HepG2 (cell line): ENCODE measurements at regions not wholly inside any gene's neighbourhood (a gene's known extent, or its start where the extent isn't known, plus 50 kb on each side); places are given as distances from the start of the nearest gene placed in this dataset.

ENCODE experiments used
- EP300 ChIP-seq, 3 experiments: sonication (generic) in 1 of 3; formaldehyde crosslinking in 1 of 3; IDR thresholded peaks; 2 replicates each; pipeline versions ENCODE4 v1.5.1 to v1.6.1; 2011 to 2020; ENCODE audit warnings: low read depth in 2 of 3, low read length in 2 of 3, borderline replicate concordance in 1 of 3, improper control_type of control experiment in 1 of 3, mild to moderate bottlenecking in 1 of 3, missing genetic modification reagents in 1 of 3, moderate library complexity in 1 of 3
- GFI1 ChIP-seq: sonication (generic); formaldehyde crosslinking; IDR thresholded peaks from 2 replicates; pipeline ENCODE4 v1.5.0; 2020; ENCODE audit warnings: missing genetic modification reagents, mild to moderate bottlenecking, borderline replicate concordance
- KDM2A ChIP-seq: sonication (generic); formaldehyde crosslinking; IDR thresholded peaks from 2 replicates; pipeline ENCODE4 v1.4.0; 2020; ENCODE audit warnings: low read depth, missing genetic modification reagents, borderline replicate concordance
- MXD1 ChIP-seq: sonication (generic); formaldehyde crosslinking; IDR thresholded peaks from 2 replicates; pipeline ENCODE4 v1.4.0; 2020; ENCODE audit warnings: mild to moderate bottlenecking, missing genetic modification reagents
- POLR2AphosphoS2 ChIP-seq: IDR thresholded peaks from 2 replicates; pipeline ENCODE4 v1.6.1; 2011; ENCODE audit warnings: low read depth, low read length, improper control_type of control experiment
- SAFB2 ChIP-seq: sonication (generic); formaldehyde crosslinking; IDR thresholded peaks from 2 replicates; pipeline ENCODE4 v1.5.1; 2020; ENCODE audit warnings: missing genetic modification reagents, low read depth, mild to moderate bottlenecking, borderline replicate concordance
- SKI ChIP-seq: fragments of 450-650 bp; IDR thresholded peaks from one replicate; pipeline ENCODE4 v1.6.1; 2018; ENCODE audit warnings: mild to moderate bottlenecking; ENCODE audit not compliant: partially characterized antibody
- TBL1XR1 ChIP-seq: fragments of 150-350 bp; IDR thresholded peaks from 2 replicates; pipeline ENCODE4 v1.6.1; 2014; ENCODE audit warnings: borderline replicate concordance, low read length; ENCODE audit not compliant: partially characterized antibody
- THAP11 ChIP-seq: IDR thresholded peaks from 2 replicates; pipeline ENCODE4 v1.6.1; 2016; ENCODE audit warnings: missing biosample characterization, missing genetic modification reagents
- ZNF224 ChIP-seq: sonication (generic); formaldehyde crosslinking; IDR thresholded peaks from 2 replicates; pipeline ENCODE4 v1.5.0; 2020; ENCODE audit warnings: mild to moderate bottlenecking, missing genetic modification reagents
- ZNF552 ChIP-seq: sonication (generic); formaldehyde crosslinking; IDR thresholded peaks from 2 replicates; pipeline ENCODE4 v1.9.0; 2022; ENCODE audit warnings: missing genetic modification reagents, mild to moderate bottlenecking, borderline replicate concordance
- ZNF790 ChIP-seq: sonication (generic); formaldehyde crosslinking; IDR thresholded peaks from 2 replicates; pipeline ENCODE4 v1.8.0; 2022; ENCODE audit warnings: missing genetic modification reagents, mild to moderate bottlenecking, borderline replicate concordance
- ZSCAN30 ChIP-seq: sonication (generic); formaldehyde crosslinking; IDR thresholded peaks from 2 replicates; pipeline ENCODE4 v1.5.0; 2020; ENCODE audit warnings: mild to moderate bottlenecking, missing genetic modification reagents
- TF ChIP-seq, protein P1 (sequence below): sonication (generic); formaldehyde crosslinking; IDR thresholded peaks from 2 replicates; pipeline ENCODE4 v1.5.0; 2020; ENCODE audit warnings: missing genetic modification reagents, mild to moderate bottlenecking, borderline replicate concordance
- TF ChIP-seq, protein P2 (sequence below): sonication (generic); formaldehyde crosslinking; IDR thresholded peaks from 2 replicates; pipeline ENCODE4 v1.4.0; 2020; ENCODE audit warnings: missing genetic modification reagents, borderline replicate concordance

DNA sequence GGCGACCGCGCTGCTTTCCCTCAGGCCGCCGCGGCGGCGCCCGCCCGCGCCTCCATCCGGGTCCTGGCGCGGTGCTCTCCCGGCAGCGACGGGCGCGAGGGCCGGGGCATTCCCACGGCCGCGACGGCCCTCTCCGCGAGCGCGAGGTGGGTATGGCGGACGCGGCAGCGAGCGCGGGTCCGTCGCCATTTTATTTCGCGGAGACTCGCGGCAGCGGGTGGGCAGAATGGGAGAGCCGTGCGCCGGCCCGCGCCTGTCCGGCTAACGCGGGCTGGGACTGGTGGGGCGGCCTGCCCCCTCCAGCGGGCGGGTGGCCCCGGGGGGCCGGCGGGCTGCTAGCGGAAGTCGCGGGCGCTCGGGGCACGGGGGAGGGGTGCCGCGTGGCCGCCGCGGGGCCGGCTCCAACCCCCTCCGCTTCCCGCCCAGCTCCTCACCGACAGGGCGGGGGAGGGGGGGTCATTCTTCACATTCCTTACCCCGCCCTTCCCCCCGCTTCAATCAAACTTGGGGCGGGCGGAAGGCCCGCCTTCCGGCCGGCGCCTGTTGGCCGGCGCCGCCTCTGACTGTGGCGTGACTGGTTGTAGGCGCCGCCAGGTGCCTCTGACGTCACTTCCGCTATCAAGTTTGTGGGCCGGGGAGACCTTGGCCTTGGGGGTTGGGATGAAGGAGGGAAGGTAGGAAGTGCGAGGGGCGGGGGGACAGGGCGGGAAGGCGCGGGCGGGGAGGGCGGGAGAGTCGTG is 82.1 kb downstream of the PTPDC1 start (continued):
- peak in 1 of 2 experiments; percentile 61; a peak in 3 of 4 replicates for TF ChIP-seq EP300 (IDR thresholded peaks at IDR 0.05; ENCODE audit: low read depth in 2 of 2, low read length in 2 of 2)
- no peak for TF ChIP-seq EP300 (CRISPR knock-in tag; IDR thresholded peaks at IDR 0.05; ENCODE audit: borderline replicate concordance)
- TF ChIP-seq MXD1, result no peak; the same call in 1 of the 2 replicates
- TF ChIP-seq ZNF552 (CRISPR knock-in tag), result no peak
- TF ChIP-seq THAP11 (CRISPR knock-in tag), result peak; percentile 86
- TF ChIP-seq, protein P1, sequence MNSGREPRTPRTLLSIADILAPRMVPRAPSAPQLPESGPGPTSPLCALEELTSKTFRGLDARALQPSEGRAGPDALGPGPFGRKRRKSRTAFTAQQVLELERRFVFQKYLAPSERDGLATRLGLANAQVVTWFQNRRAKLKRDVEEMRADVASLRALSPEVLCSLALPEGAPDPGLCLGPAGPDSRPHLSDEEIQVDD (CRISPR knock-in tag), result no peak
- TF ChIP-seq GFI1 (CRISPR knock-in tag), result peak; percentile 50; the same call in 1 of the 2 replicates
- peak; percentile 21 for TF ChIP-seq TBL1XR1
- TF ChIP-seq, protein P2, sequence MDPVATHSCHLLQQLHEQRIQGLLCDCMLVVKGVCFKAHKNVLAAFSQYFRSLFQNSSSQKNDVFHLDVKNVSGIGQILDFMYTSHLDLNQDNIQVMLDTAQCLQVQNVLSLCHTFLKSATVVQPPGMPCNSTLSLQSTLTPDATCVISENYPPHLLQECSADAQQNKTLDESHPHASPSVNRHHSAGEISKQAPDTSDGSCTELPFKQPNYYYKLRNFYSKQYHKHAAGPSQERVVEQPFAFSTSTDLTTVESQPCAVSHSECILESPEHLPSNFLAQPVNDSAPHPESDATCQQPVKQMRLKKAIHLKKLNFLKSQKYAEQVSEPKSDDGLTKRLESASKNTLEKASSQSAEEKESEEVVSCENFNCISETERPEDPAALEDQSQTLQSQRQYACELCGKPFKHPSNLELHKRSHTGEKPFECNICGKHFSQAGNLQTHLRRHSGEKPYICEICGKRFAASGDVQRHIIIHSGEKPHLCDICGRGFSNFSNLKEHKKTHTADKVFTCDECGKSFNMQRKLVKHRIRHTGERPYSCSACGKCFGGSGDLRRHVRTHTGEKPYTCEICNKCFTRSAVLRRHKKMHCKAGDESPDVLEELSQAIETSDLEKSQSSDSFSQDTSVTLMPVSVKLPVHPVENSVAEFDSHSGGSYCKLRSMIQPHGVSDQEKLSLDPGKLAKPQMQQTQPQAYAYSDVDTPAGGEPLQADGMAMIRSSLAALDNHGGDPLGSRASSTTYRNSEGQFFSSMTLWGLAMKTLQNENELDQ (CRISPR knock-in tag), result no peak
- no peak; the same call in 1 of the 2 replicates for TF ChIP-seq SAFB2 (CRISPR knock-in tag)
- peak; percentile 64; the same call in 1 of the 2 replicates for TF ChIP-seq KDM2A (CRISPR knock-in tag)
- TF ChIP-seq ZNF790 (CRISPR knock-in tag), result peak; percentile 39; the same call in 1 of the 2 replicates
- TF ChIP-seq POLR2AphosphoS2, result peak; percentile 62
- TF ChIP-seq ZNF224 (CRISPR knock-in tag), result no peak
- TF ChIP-seq ZSCAN30 (CRISPR knock-in tag), result peak; percentile 73; the same call in 1 of the 2 replicates
- TF ChIP-seq SKI, result peak; percentile 66
